SK-N-SH (cell line): ENCODE measurements at regions not wholly inside any gene's neighbourhood (a gene's known extent, or its start where the extent isn't known, plus 50 kb on each side); places are given as distances from the start of the nearest gene placed in this dataset.

Source experiments
- CTCF ChIA-PET: fragments of 300-600, 350-600 bp; formaldehyde crosslinking; extraction: SDS; loops from one replicate; lab custom pipeline; 2021; lab: Yijun Ruan, JAX
- POLR2A ChIA-PET: fragments of 350-600 bp; sonication (Branson Sonifier 250); formaldehyde crosslinking; extraction: SDS; loops from one replicate; lab custom pipeline; 2020; ENCODE audit warnings: antibody characterized with exemption, inconsistent platforms; lab: Yijun Ruan, JAX
- DNase-seq: peaks from one replicate; pipeline ENCODE4 v3.0.0; 2012
- H2AFZ ChIP-seq: fragments of 200-600 bp; sonication (generic); 2 replicates; pipeline ENCODE4 v1.8.1; 2016; ENCODE audit warnings: antibody characterized with exemption, mild to moderate bottlenecking, low read depth
- H3F3A ChIP-seq: fragments of 200-600 bp; sonication (generic); replicated peaks from 2 replicates; pipeline ENCODE3; 2016; ENCODE audit warnings: antibody characterized with exemption, mild to moderate bottlenecking; ENCODE audit not compliant: insufficient read depth
- H3K27ac ChIP-seq, 2 experiments: fragments of 200-500 bp in 1 of 2; fragments of 200-600 bp in 1 of 2; sonication (Bioruptor generic) in 1 of 2; sonication (generic), shearing (Covaris generic) in 1 of 2; 2 replicates each; pipeline versions ENCODE4 v1.5.1 to v1.6.1; 2014 to 2016; ENCODE audit warnings: low read depth in 2 of 2, inconsistent platforms in 1 of 2, low read length in 1 of 2, mild to moderate bottlenecking in 1 of 2, mixed read lengths in 1 of 2
- H3K27me3 ChIP-seq: fragments of 200-600 bp; sonication (generic), shearing (Covaris generic); 2 replicates; pipeline ENCODE4 v1.6.1; 2016; ENCODE audit warnings: mixed run types; ENCODE audit not compliant: insufficient read depth
- H3K36me3 ChIP-seq, 2 experiments: fragments of 200-500 bp in 1 of 2; fragments of 200-600 bp in 1 of 2; sonication (Bioruptor generic) in 1 of 2; sonication (generic) in 1 of 2; replicated peaks in 1 of 2; 2 replicates each; pipeline versions ENCODE3 to v1.5.1; 2014 to 2016; ENCODE audit warnings: low read length in 1 of 2, mild to moderate bottlenecking in 1 of 2; ENCODE audit not compliant: insufficient read depth in 2 of 2, control insufficient read depth in 1 of 2
- H3K4me1 ChIP-seq, 2 experiments: fragments of 200-500 bp in 1 of 2; fragments of 200-600 bp in 1 of 2; sonication (Bioruptor generic) in 1 of 2; sonication (generic), shearing (Covaris generic) in 1 of 2; 2 replicates each; pipeline versions ENCODE4 v1.5.1 to v1.6.1; 2014 to 2016; ENCODE audit warnings: low read depth in 1 of 2, low read length in 1 of 2, mixed run types in 1 of 2; ENCODE audit not compliant: insufficient read depth in 2 of 2, control insufficient read depth in 1 of 2
- H3K4me2 ChIP-seq: fragments of 200-600 bp; sonication (generic), shearing (Covaris generic); 2 replicates; pipeline ENCODE4 v1.6.1; 2017; ENCODE audit warnings: mixed run types
- H3K4me3 ChIP-seq, 2 experiments: fragments of 200-500 bp in 1 of 2; fragments of 200-600 bp in 1 of 2; sonication (Bioruptor generic) in 1 of 2; sonication (generic), shearing (Covaris generic) in 1 of 2; 2 replicates each; pipeline versions ENCODE4 v1.5.1 to v1.8.1; 2014 to 2016; ENCODE audit warnings: low read depth in 2 of 2, inconsistent platforms in 1 of 2, low read length in 1 of 2, mild to moderate bottlenecking in 1 of 2, mixed read lengths in 1 of 2, moderate library complexity in 1 of 2
- H3K79me2 ChIP-seq: fragments of 200-600 bp; sonication (generic); 2 replicates; pipeline ENCODE4 v1.8.1; 2017; ENCODE audit warnings: mild to moderate bottlenecking; ENCODE audit not compliant: insufficient read depth
- H3K9ac ChIP-seq: fragments of 200-600 bp; sonication (generic); 2 replicates; pipeline ENCODE4 v1.6.1; 2017; ENCODE audit warnings: mixed run types
- H3K9me2 ChIP-seq: fragments of 200-600 bp; sonication (generic); 2 replicates; pipeline ENCODE4 v1.6.1; 2017; ENCODE audit warnings: mixed run types
- H3K9me3 ChIP-seq: fragments of 200-600 bp; sonication (generic); 2 replicates; pipeline ENCODE4 v1.6.1; 2017; ENCODE audit warnings: mixed run types, mild to moderate bottlenecking, moderate library complexity
- H4K20me1 ChIP-seq: fragments of 200-600 bp; sonication (generic); 2 replicates; pipeline ENCODE4 v1.6.1; 2017; ENCODE audit warnings: mild to moderate bottlenecking, mixed run types; ENCODE audit not compliant: insufficient read depth
- CHD2 ChIP-seq: fragments of 150-350 bp; IDR thresholded peaks from 2 replicates; pipeline ENCODE4 v1.6.1; 2018; ENCODE audit warnings: low read length; ENCODE audit not compliant: partially characterized antibody
- MXI1 ChIP-seq: IDR thresholded peaks from 2 replicates; pipeline ENCODE4 v1.6.1; 2012; ENCODE audit warnings: mild to moderate bottlenecking, low read depth, low read length, improper control_type of control experiment
- RXRA ChIP-seq: IDR thresholded peaks from 2 replicates; pipeline ENCODE4 v1.4.0; 2012; ENCODE audit warnings: low read depth, mild to moderate bottlenecking, borderline replicate concordance
- SIN3A ChIP-seq: IDR thresholded peaks from 2 replicates; pipeline ENCODE4 v1.6.1; 2012; ENCODE audit warnings: low read depth, mild to moderate bottlenecking, low read length, moderate library complexity, borderline replicate concordance
- TCF12 ChIP-seq: IDR thresholded peaks from 2 replicates; pipeline ENCODE4 v1.4.0; 2012
- WGBS: methylation state at CpG from one replicate; pipeline ENCODE4 v1.1.6; 2017; ENCODE audit warnings: low lambda C conversion rate; 5-methylcytosine and 5-hydroxymethylcytosine counted together
- TF ChIP-seq, protein P1 (sequence below): IDR thresholded peaks from 2 replicates; pipeline ENCODE4 v1.4.0; 2012; ENCODE audit warnings: low read depth

DNA sequence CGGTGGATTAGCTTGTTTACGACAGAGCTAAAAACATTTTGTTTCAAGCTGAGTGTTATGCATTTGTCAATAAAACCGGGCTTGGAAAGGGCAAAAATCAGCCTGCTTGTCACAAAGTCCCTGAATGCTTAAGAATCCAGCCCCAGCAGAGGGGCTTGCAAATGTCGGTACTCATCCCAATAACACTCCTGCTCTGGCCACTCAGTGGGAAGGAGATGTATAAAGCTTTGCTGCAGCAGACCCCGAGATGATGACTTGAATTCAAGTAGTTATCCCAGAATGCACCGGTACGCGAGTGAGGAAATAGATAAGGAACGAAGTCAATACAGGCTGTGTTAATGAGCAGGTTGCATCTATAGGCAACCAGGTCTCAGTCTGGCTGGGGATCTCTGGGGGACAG is 662.3 kb downstream of the CCSER2 start:
- H3K27ac ChIP-seq = no peak overlapping the region
- 60% methylated on average over 9 of the region's 9 CpGs for WGBS
- no peaks in the 10 kb centered on the region for H4K20me1 ChIP-seq
- H3K9me3 ChIP-seq = no peaks in the 10 kb centered on the region
- H3K4me2 ChIP-seq = no peak overlapping the region
- H3K4me3 ChIP-seq = no peak overlapping the region
- H3K9me2 ChIP-seq = no peaks in the 10 kb centered on the region
- H3K27me3 ChIP-seq = no peaks in the 10 kb centered on the region
- no peaks in the 10 kb centered on the region for H3K36me3 ChIP-seq
- POLR2A ChIA-PET = no interaction called here
- no peak for DNase-seq
- TF ChIP-seq RXRA (no peak), CHD2 (no peak)
- TF ChIP-seq, all 33 proteins: peak for 0
- H3K79me2 ChIP-seq = no peaks in the 10 kb centered on the region
- H3K4me1 ChIP-seq = no peaks in the 10 kb centered on the region; a peak in 1 of 4 replicates
- CTCF ChIA-PET = interaction anchor here (0.6 kb wide), 1 partner anchor 41 kb away, joined by 3 read pairs; no protein-coding TSS in a partner anchor
- no peak overlapping the region for H3K9ac ChIP-seq
- no peaks in the 10 kb centered on the region for H3F3A ChIP-seq
- no peak overlapping the region for H2AFZ ChIP-seq

DNA sequence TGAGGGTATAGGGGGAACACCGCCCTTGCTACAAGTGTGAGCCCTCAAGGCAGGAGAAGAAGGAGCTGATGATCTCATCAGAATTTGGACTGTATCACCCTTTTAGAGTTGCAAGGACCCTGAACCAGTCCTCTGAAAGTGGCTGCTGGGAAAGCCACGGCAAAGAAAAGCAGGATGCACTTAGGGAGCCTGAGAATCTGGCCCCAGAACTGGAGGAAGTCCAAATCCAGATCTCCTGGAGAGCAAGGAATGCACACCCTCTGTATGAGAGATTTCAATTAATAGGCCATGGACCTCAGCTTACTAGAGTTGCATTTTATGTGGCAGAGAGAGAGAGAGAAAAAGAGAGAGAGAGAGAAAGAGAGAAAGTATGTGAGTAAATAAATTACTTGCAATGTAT is 662.9 kb downstream of the CCSER2 start:
- Histone ChIP-seq H3K36me3 (no peaks in the 10 kb centered on the region), H4K20me1 (no peaks in the 10 kb centered on the region), H3K27me3 (no peaks in the 10 kb centered on the region), H3K4me3 (no peak overlapping the region), H3F3A (no peaks in the 10 kb centered on the region)
- POLR2A ChIA-PET = no interaction called here
- no peak for DNase-seq
- TF ChIP-seq, protein P1, sequence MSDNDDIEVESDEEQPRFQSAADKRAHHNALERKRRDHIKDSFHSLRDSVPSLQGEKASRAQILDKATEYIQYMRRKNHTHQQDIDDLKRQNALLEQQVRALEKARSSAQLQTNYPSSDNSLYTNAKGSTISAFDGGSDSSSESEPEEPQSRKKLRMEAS = no peak
- TF ChIP-seq MXI1 (no peak), SIN3A (no peak)
- TF ChIP-seq, all 33 proteins: peak for 0
- Histone ChIP-seq H3K4me1 (no peaks in the 10 kb centered on the region; a peak in 1 of 4 replicates), H3K9ac (no peak overlapping the region), H3K9me3 (no peaks in the 10 kb centered on the region), H3K79me2 (no peaks in the 10 kb centered on the region), H3K27ac (no peak overlapping the region), H2AFZ (no peak overlapping the region), H3K4me2 (no peak overlapping the region), H3K9me2 (no peaks in the 10 kb centered on the region)
- CTCF ChIA-PET = no interaction called here
- 20% methylated on average over 2 of the region's 2 CpGs for WGBS

DNA sequence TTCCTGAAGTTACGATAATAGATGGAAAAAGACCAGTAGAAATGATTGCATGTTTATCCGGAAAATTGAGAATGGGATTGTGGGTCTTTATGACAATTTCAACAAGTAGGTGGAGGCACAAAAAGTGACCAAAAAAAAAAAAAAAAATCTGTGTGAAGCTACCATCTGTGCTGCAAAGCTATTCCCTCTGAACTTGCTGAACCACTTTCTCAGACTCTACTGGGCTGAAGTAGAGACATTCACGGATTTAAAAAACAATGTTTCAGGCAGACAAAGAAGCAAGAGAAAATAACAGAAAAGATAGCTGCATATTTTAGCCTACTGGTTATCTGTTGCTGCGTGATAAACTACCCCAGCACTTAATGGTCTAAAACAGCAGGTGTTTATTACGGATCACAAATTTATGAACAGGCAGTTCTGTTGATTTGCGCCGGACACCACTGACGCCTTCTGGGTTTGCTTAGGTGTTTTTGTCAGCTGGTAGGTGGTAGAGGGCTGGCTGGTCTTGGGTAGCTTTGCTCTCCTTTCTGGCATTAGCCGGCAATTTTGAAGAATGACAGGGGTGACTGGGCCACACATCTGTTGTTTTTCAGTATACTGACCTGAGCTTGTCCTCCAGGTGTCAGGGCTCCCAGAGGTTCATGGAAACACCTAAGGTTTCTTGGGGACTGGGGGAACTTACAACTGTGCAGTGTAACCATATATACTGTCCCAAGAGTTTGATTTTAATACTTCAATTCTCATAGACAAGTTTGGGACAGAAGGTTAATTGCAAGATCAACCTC is 665.1 kb downstream of the CCSER2 start:
- Histone ChIP-seq H3K9me2 (no peaks in the 10 kb centered on the region), H3K4me1 (no peaks in the 10 kb centered on the region), H3K36me3 (no peaks in the 10 kb centered on the region), H3K4me2 (no peak overlapping the region), H3K9me3 (no peaks in the 10 kb centered on the region)
- POLR2A ChIA-PET = no interaction called here
- TF ChIP-seq TCF12 = no peak
- TF ChIP-seq, all 33 proteins: peak for 0
- H3K79me2 ChIP-seq = no peaks in the 10 kb centered on the region
- no peaks in the 10 kb centered on the region for H4K20me1 ChIP-seq
- no peak overlapping the region for H2AFZ ChIP-seq
- 53% methylated on average over 8 of the region's 9 CpGs for WGBS
- DNase-seq = no peak
- no peak overlapping the region for H3K27ac ChIP-seq
- CTCF ChIA-PET = interaction anchor here (0.7 to 0.9 kb wide), 2 partner anchors 16 to 153 kb away, joined by 3 read pairs; no protein-coding TSS in a partner anchor
- no peak overlapping the region for H3K4me3 ChIP-seq
- H3K9ac ChIP-seq = no peak overlapping the region
- no peaks in the 10 kb centered on the region for H3K27me3 ChIP-seq
- H3F3A ChIP-seq = no peaks in the 10 kb centered on the region
